ENCODE measurements at regions not wholly inside any gene's neighbourhood (a gene's known extent, or its start where the extent isn't known, plus 50 kb on each side); places are given as distances from the start of the nearest gene placed in this dataset.

DNA sequence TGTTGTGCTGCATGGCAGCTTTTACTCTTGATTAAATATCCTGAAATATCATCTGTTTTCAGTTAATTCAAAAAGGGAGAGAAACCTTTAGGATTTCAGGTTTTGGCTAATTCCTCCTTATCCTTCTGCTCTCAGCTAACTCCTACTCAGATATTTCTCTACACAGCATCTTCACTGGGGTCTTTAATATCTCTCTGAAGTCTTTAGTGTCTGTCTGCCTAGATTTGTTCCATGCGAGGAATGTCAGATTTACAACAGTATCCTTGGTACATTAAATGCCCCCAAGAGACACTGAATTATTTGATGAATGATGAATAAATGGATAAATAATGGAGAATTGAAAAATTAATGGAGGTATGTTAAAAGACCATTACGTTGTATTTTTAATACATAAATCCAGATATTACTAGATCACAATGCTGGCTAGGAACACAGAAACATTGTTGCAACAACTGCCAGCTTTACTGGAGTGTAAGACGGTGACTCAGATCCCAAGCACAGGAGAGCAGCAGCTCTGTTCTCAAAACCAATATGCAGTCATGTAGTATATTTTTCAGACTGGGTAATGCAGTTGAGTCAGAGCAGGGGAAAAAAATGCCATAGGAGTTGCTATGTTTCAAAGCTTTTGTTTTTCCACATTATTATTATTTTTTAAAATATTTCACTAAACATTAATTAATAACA, 388.0 kb upstream of the SYT4 start:
- TF ChIP-seq, protein P1, sequence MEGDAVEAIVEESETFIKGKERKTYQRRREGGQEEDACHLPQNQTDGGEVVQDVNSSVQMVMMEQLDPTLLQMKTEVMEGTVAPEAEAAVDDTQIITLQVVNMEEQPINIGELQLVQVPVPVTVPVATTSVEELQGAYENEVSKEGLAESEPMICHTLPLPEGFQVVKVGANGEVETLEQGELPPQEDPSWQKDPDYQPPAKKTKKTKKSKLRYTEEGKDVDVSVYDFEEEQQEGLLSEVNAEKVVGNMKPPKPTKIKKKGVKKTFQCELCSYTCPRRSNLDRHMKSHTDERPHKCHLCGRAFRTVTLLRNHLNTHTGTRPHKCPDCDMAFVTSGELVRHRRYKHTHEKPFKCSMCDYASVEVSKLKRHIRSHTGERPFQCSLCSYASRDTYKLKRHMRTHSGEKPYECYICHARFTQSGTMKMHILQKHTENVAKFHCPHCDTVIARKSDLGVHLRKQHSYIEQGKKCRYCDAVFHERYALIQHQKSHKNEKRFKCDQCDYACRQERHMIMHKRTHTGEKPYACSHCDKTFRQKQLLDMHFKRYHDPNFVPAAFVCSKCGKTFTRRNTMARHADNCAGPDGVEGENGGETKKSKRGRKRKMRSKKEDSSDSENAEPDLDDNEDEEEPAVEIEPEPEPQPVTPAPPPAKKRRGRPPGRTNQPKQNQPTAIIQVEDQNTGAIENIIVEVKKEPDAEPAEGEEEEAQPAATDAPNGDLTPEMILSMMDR (conservative IDR thresholded peaks at IDR 0.05 in 1 of 2, IDR thresholded peaks at IDR 0.05 in 1 of 2; ENCODE audit: low read depth in 1 of 2, low read length in 2 of 2) = no peak
- no peak for TF ChIP-seq EZH2 (IDR thresholded peaks at IDR 0.05; ENCODE audit: low read length, missing control alignments)
